SK-N-SH (cell line): ENCODE measurements at regions not wholly inside any gene's neighbourhood (a gene's known extent, or its start where the extent isn't known, plus 50 kb on each side); places are given as distances from the start of the nearest gene placed in this dataset.

ENCODE experiments used
- CHD2 ChIP-seq: fragments of 150-350 bp; IDR thresholded peaks from 2 replicates; pipeline ENCODE4 v1.6.1; 2018; ENCODE audit warnings: low read length; ENCODE audit not compliant: partially characterized antibody
- CTCF ChIP-seq: fragments of 200-600 bp; sonication (generic); IDR thresholded peaks from 2 replicates; pipeline ENCODE4 v1.6.1; 2017; ENCODE audit warnings: antibody characterized with exemption, mild to moderate bottlenecking, moderate library complexity
- EP300 ChIP-seq, 2 experiments: IDR thresholded peaks; 2 replicates each; pipeline versions ENCODE4 v1.4.0 to v1.6.1; 2012; ENCODE audit warnings: borderline replicate concordance in 1 of 2, low read depth in 1 of 2, low read length in 1 of 2
- EZH2phosphoT487 ChIP-seq: fragments of 200-600 bp; sonication (generic); IDR thresholded peaks from 2 replicates; pipeline ENCODE4 v1.6.1; 2017; ENCODE audit warnings: low read depth, mixed run types, mild to moderate bottlenecking, antibody characterized with exemption, moderate library complexity, borderline replicate concordance
- JUND ChIP-seq: IDR thresholded peaks from 2 replicates; pipeline ENCODE4 v1.4.0; 2012
- MAX ChIP-seq: IDR thresholded peaks from 2 replicates; pipeline ENCODE4 v1.4.0; 2012; ENCODE audit warnings: low read depth
- MEF2A ChIP-seq: IDR thresholded peaks from 2 replicates; pipeline ENCODE4 v1.4.0; 2012; ENCODE audit warnings: low read depth, borderline replicate concordance
- MXI1 ChIP-seq: IDR thresholded peaks from 2 replicates; pipeline ENCODE4 v1.6.1; 2012; ENCODE audit warnings: mild to moderate bottlenecking, low read depth, low read length, improper control_type of control experiment
- NFIC ChIP-seq: IDR thresholded peaks from 2 replicates; pipeline ENCODE4 v1.4.0; 2012; ENCODE audit warnings: borderline replicate concordance
- POLR2AphosphoS5 ChIP-seq: IDR thresholded peaks from 2 replicates; pipeline ENCODE4 v1.6.1; 2012; ENCODE audit warnings: low read depth, low read length
- REST ChIP-seq: IDR thresholded peaks from 2 replicates; pipeline ENCODE4 v1.6.1; 2012; ENCODE audit warnings: mild to moderate bottlenecking, low read depth, low read length, moderate library complexity
- USF2 ChIP-seq: fragments of 150-350 bp; IDR thresholded peaks from 2 replicates; pipeline ENCODE4 v1.6.1; 2017; ENCODE audit warnings: antibody characterized with exemption, low read length, low read depth, borderline replicate concordance
- ZBTB33 ChIP-seq: IDR thresholded peaks from 2 replicates; pipeline ENCODE4 v1.4.0; 2012; ENCODE audit warnings: low read depth, borderline replicate concordance

- TF ChIP-seq CTCF = no peak
- TF ChIP-seq USF2 = no peak
- no peak for TF ChIP-seq NFIC
- TF ChIP-seq MEF2A = no peak
- no peak for TF ChIP-seq POLR2AphosphoS5
- TF ChIP-seq EZH2phosphoT487 = no peak
- TF ChIP-seq CHD2 = no peak
- no peak for TF ChIP-seq REST
- TF ChIP-seq MAX = no peak
- no peak for TF ChIP-seq JUND
- TF ChIP-seq EP300 (IDR thresholded peaks at IDR 0.05; ENCODE audit: borderline replicate concordance in 1 of 2, low read depth in 1 of 2, low read length in 1 of 2) = no peak
- TF ChIP-seq MXI1 = no peak
- no peak for TF ChIP-seq ZBTB33
These were observed 204.5 kb upstream of the NPVF start for GRCh38 chr7:25432807-25433206.
